ENCODE measurements at regions not wholly inside any gene's neighbourhood (a gene's known extent, or its start where the extent isn't known, plus 50 kb on each side); places are given as distances from the start of the nearest gene placed in this dataset.
A peak's percentile ranks its signal among the peaks of the same experiment; 100 is the strongest.

DNA sequence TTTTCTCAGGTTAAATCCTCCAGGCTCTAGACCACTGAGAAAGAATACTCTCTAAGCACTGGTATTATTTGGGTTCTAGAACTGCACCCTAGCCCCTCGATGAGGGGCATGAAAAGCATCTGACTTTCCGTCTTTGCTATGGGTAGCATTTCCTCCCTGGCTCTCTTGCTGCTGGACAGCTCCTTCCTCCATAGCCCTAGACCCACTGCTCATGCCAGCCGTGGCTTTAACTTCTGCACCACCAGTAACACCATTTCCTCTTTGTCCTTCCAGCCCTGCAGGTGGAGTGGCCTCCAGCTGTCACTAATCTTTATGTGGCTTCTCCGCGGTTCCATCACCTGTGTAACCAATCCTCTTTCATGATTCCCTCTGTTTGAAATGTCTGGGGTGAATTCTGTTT, 194.9 kb downstream of the SCP2D1 start:
- no peaks in the 10 kb centered on the region for H3K9me3 Mint-ChIP-seq
- peaks cover 19% of the 10 kb centered on the region for H3K27me3 Mint-ChIP-seq
- H3K4me3 Mint-ChIP-seq = no peak overlapping the region
- H3K27ac Mint-ChIP-seq = no peak overlapping the region
- H3K36me3 Mint-ChIP-seq = no peaks in the 10 kb centered on the region
- H3K4me1 Mint-ChIP-seq (ENCODE audit: unreplicated experiment) = no peaks in the 10 kb centered on the region
- no peak for DNase-seq (ENCODE audit: extremely low spot score, unreplicated experiment)
- TF ChIP-seq, protein P1, sequence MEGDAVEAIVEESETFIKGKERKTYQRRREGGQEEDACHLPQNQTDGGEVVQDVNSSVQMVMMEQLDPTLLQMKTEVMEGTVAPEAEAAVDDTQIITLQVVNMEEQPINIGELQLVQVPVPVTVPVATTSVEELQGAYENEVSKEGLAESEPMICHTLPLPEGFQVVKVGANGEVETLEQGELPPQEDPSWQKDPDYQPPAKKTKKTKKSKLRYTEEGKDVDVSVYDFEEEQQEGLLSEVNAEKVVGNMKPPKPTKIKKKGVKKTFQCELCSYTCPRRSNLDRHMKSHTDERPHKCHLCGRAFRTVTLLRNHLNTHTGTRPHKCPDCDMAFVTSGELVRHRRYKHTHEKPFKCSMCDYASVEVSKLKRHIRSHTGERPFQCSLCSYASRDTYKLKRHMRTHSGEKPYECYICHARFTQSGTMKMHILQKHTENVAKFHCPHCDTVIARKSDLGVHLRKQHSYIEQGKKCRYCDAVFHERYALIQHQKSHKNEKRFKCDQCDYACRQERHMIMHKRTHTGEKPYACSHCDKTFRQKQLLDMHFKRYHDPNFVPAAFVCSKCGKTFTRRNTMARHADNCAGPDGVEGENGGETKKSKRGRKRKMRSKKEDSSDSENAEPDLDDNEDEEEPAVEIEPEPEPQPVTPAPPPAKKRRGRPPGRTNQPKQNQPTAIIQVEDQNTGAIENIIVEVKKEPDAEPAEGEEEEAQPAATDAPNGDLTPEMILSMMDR (conservative IDR thresholded peaks at IDR 0.05) = no peak

DNA sequence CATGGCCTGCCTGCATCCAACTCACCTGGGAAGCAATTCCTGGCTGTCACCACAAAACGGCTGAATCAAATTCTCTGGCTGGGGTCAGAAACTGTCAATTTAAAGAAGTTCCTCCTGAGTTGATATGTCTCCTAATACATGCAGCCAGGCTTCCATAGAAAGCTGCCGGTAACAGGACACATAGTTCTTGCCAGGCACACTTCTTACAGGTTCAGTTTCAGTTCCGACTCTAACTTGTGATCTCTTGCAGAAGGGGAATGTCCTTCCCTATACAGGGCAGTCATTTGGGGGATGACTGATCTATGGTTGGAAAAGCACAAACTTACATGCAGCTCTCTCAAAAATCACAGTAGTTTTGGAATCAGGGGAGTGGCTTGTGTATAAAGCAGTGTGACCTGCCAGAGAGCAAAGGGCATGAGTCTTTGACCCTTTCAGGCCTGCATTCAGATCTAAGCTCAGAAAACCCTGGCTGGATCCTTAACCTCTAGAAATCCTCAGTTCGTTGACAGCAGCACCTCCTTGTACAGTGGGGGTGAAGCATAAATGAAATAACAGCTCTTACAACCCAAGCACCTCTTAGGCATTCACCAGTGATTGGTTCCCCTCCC, 195.6 kb downstream of the SCP2D1 start:
- H3K4me3 Mint-ChIP-seq = no peak overlapping the region
- no peaks in the 10 kb centered on the region for H3K4me1 Mint-ChIP-seq (ENCODE audit: unreplicated experiment)
- TF ChIP-seq, protein P1 (conservative IDR thresholded peaks at IDR 0.05) = no peak
- no peak overlapping the region for H3K27ac Mint-ChIP-seq
- DNase-seq (ENCODE audit: extremely low spot score, unreplicated experiment) = no peak
- H3K9me3 Mint-ChIP-seq = no peaks in the 10 kb centered on the region
- peaks cover 18% of the 10 kb centered on the region for H3K27me3 Mint-ChIP-seq
- H3K36me3 Mint-ChIP-seq = no peaks in the 10 kb centered on the region

DNA sequence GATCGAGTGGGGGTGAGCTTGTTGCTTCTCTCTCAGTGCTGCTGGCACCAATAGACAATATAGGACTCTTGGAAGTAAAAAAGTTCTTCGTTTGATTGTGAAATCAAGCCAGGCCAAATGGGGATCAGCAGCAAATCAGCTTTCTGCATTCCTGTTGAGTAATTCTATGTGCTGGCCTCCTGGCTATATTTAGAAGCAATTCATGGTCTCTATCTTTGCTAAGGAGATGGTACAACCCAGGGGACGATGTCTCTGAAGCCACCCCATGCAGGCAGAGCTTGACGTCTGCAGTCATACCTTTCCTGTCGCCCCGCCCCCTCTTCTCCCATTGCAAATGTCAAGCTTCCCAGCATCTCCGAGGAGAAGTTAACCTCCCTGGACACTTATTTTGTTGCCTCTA, 199.1 kb downstream of the SCP2D1 start:
- peak; percentile 34 for DNase-seq (ENCODE audit: extremely low spot score, unreplicated experiment)
- Mint-ChIP-seq H3K27ac (no peak overlapping the region), H3K9me3 (no peaks in the 10 kb centered on the region), H3K4me3 (no peak overlapping the region), H3K4me1 (ENCODE audit: unreplicated experiment) (no peaks in the 10 kb centered on the region), H3K36me3 (no peaks in the 10 kb centered on the region), H3K27me3 (peaks cover 12% of the 10 kb centered on the region)
- TF ChIP-seq, protein P1 (conservative IDR thresholded peaks at IDR 0.05) = no peak

DNA sequence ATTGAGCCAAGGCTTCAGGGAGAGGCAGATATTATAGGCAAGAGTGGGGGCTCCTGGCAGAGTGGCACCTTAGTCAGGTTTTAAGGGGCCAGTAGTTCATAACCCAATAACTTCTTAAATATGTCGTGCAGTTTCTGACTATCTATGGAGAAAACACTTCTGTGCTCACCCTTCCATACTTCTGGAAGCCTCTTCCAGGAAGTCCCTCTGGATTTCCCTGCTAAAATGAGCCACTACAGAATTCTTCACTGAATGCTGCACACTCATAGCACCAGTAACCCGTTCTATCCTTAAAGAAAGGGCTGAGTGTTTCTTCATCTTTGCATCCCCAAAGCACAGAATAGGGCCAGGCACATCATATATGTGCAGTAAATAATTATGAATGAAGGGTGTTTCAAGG, 198.5 kb upstream of the SLC24A3 start:
- no peaks in the 10 kb centered on the region for H3K9me3 Mint-ChIP-seq
- H3K27ac Mint-ChIP-seq = no peak overlapping the region
- peaks cover 4% of the 10 kb centered on the region for H3K4me1 Mint-ChIP-seq (ENCODE audit: unreplicated experiment)
- no peaks in the 10 kb centered on the region for H3K36me3 Mint-ChIP-seq
- DNase-seq (ENCODE audit: extremely low spot score, unreplicated experiment) = no peak
- H3K4me3 Mint-ChIP-seq = no peak overlapping the region
- TF ChIP-seq, protein P1 (conservative IDR thresholded peaks at IDR 0.05) = no peak
- H3K27me3 Mint-ChIP-seq = peaks cover 4% of the 10 kb centered on the region

DNA sequence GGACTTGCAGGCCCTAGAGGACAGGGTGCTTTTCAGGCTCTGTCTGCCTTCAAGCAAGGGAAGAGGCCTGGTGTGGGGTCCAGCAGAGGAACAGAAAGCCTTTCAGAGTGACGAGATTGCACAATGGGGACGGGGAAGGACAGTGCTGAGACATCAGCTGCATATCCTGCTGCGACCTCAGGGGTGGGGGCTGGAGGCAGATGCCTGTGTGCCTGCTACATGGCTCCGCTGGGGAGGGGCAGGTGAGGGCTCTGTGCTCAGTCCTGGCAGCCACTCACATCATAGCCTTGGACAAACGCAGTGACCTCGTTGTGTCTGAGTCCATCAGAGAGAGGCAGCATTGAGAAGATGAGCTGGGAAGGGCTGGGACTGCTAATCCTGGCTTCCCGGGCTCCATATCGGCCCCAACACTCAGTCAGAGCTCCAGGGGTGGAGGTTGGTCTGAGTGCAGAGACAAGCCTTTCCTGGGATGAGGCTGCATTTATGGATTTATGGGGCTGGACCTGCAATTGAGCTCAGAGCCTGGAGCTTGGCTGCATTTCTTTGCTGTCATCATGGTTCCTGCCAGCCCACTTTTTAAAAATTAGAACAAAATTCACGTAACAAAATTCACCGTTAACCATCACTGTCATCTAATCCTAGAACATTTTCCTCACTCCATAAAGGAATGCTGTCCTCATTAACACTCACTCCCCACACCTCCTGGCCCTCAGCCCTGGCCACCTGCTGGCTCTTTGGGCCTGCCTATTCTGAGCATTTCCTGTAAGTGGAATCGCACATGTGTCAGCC, 196.9 kb upstream of the SLC24A3 start:
- Mint-ChIP-seq H3K4me1 (ENCODE audit: unreplicated experiment) (peaks cover 4% of the 10 kb centered on the region), H3K27me3 (no peaks in the 10 kb centered on the region), H3K4me3 (no peak overlapping the region), H3K9me3 (no peaks in the 10 kb centered on the region), H3K36me3 (no peaks in the 10 kb centered on the region), H3K27ac (no peak overlapping the region)
- TF ChIP-seq, protein P1 (conservative IDR thresholded peaks at IDR 0.05) = no peak
- peak; percentile 58 for DNase-seq (ENCODE audit: extremely low spot score, unreplicated experiment)
